ENCODE measurements at regions not wholly inside any gene's neighbourhood (a gene's known extent, or its start where the extent isn't known, plus 50 kb on each side); places are given as distances from the start of the nearest gene placed in this dataset.
"Not testable (repeated sequence)": the region's sequence is repeated elsewhere in the genome, so short reads cannot be mapped to it uniquely, and the experiment has no call there.

DNA sequence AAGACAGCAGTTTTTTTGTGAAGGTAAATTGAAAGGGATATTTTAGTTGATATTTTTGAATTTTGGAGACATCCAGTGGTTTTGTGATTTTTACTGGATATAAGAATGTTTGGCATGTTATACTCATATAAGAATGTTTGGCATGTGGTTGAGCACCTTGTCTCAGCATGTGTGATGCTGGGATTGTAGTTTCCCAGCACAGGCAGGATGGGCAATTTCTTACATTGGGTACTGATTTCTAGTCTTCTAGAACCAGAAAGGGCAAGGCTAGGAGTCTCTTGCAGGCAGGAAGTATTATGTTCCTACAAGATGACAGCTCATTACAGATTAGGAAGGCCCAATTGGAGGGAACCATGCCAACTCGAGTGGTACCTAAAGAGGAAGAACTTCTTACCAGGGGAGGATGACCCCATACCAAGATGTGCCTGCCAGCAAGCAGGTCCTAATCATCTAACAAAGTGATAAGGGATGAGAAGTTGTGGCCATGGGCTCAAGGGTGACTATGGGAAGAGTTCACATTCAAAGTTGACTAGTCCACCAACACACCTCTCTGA is 377.8 kb downstream of the UTRN start:
- FAIRE-seq (no peak), DNase-seq (ENCODE audit: low spot score in 2 of 2) (no peak)

DNA sequence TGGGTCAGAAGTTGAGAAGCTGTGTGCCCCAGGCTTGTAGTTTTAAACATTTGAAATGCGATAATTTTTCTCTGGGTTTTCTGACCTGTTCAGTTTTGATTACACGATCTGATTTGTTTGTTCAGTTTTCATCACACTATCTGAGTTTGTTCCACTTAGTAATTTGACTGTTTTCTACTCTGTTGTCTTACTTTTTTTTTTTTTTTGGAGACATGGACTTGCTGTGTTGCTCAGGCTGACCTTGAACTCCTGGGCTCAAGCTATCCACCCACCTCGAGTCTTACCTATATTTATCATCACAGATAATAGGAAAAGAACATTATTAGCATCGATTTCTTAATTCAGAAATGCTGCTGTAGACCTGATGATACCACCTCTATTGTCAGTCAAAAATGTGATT is 379.1 kb downstream of the UTRN start:
- DNase-seq (ENCODE audit: low spot score in 2 of 2) (no peak), FAIRE-seq (no peak)

DNA sequence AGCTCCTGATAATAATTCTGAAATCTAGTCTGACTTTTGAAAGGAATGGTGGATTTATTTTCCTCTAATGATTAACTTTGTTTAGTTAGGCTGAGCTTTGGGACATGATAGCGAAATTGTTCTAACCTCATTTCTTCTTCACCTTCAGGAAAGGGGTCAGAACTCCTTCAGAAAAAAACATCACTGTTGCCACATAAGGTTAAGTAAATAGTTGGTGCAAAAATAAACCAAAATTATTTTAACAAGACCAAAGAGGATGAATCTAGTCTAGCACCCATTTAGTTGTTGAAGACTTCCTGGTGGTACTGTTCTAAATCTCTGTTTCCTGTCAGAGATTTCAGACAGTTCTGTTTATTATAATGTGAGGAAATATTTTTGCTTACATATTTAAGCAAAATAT is 379.8 kb downstream of the UTRN start:
- FAIRE-seq (no peak), DNase-seq (ENCODE audit: low spot score in 2 of 2) (no peak)

DNA sequence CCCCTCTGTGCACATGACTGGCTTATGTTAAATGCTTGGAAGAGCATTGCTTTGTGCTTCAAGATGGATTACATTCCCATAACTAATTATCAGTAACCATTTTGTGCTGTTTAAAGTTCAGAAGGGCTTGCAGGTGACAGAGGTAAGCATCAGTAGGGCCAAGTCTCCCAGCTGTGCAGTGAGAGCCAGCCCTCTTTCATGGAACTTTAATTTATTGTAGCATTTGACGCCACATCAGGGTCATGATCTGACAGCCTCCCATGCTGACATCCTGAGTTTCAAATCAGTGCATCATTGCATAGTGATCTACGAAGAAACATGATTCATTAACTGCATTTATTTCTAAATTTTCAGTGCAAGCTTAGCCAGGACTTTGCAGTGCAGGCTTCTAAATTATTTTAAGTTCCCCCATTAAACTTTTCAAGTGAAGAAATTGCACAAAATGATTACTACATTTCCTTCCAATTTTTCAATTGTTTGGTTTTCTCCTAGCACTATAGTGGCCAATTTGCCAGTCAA is 380.9 kb downstream of the UTRN start:
- FAIRE-seq, result no peak

DNA sequence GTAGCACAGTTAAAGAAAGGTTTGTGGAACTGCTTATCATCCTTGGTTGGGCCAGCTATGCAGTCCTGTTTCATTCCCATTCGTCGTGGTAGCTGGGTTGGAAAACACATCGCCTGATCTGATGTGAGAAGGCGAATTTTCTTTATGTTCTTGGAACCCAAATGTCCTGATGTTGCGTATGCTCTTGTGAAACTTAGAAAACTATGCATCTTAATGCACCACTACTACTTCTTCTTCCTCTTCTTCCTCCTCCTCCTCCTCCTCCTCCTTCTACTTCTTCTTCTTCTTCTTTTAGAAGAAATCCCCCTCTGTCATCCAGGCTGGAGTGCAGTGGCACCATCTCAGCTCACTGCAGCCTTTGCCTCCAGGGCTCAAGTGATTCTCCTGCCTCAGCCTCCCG is 381.6 kb downstream of the UTRN start:
- FAIRE-seq (no peak), DNase-seq (ENCODE audit: low spot score in 2 of 2) (no peak)

More for the DNA sequence above, 380.9 kb downstream of the UTRN start:
- no peak for DNase-seq (ENCODE audit: low spot score in 2 of 2)

DNA sequence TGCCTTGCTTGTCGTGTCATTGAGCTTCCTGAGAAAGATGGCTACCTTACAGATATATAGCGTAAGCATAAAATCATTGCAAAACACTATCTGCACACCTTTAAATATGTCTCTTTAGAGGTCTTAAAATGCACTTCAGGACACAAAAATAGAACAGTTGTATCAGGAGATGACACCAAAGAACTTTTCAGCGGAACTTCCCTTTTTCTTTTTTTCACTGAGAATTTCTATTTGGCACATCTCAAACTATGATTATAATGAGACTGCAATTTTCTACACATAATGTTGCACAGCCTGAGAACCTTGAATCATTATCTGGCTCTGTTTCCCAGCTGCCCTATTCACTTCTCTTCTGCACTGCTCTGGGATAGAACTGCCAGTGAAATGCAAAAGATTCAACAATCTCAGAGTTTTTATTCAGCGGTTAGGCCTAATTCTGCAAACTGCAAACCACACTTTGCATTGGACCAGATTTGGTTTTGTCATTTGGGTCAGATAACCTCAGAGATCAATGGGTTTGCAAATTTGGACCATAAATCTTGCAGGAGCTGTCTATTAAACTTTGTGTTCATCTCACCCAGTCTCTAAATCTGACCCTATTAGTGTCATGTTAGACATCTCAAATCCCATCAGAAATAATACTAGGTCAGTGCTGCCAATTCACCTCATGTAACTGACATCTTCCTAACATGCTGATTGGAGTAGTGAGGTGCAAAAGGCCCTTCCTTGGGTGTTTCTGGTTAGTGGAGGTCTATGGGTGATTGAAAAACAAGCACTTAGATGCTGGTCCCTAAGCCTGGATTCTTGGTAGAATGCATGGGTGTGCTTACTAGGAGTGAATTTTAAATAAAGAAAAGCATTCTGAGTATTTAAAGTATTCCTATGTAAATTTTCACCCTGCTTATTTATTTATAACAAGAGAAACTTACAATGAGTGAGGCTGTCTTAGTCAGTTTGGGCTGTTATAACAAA is 382.7 kb downstream of the UTRN start:
- no peak for FAIRE-seq

DNA sequence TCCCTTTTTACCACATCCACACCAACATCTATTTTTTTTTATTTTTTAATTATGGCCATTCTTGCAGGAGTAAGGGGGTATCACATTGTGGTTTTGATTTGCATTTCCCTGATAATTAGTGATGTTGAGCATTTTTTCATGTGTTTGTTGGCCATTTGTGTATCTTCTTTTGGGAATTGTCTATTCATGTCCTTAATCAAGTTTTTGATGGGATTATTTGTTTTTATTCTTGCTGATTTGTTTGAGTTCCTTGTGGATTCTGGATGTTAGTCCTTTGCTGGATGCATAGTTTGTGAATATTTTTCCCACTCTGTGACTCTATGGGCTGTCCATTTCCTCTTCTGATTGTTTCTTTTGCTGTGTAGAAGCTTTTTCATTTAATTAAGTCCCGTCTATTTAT is 385.1 kb downstream of the UTRN start:
- not testable (repeated sequence) for FAIRE-seq; DNase-seq (ENCODE audit: low spot score in 2 of 2)

More for the DNA sequence above, 382.7 kb downstream of the UTRN start:
- no peak for DNase-seq (ENCODE audit: low spot score in 2 of 2)

DNA sequence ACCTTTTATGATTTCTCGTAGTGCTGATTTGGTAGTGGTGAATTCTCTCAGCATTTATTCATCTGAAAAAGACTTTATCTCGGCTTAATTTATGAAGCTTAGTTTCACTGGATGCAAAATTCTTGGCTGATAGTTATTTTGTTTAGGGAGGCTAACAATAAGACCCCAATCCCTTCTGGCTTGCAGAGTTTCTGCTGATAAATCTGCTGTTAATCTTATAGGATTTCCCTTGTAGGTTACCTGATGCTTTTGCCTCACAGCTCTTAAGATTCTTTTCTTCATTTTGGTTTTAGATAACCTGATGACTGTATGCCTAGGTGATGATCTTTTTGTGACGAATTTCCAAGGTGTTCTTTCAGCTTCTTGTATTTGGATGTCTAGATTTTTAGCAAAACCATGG is 388.7 kb downstream of the UTRN start:
- no peak for FAIRE-seq
- no peak for DNase-seq (ENCODE audit: low spot score in 2 of 2)

DNA sequence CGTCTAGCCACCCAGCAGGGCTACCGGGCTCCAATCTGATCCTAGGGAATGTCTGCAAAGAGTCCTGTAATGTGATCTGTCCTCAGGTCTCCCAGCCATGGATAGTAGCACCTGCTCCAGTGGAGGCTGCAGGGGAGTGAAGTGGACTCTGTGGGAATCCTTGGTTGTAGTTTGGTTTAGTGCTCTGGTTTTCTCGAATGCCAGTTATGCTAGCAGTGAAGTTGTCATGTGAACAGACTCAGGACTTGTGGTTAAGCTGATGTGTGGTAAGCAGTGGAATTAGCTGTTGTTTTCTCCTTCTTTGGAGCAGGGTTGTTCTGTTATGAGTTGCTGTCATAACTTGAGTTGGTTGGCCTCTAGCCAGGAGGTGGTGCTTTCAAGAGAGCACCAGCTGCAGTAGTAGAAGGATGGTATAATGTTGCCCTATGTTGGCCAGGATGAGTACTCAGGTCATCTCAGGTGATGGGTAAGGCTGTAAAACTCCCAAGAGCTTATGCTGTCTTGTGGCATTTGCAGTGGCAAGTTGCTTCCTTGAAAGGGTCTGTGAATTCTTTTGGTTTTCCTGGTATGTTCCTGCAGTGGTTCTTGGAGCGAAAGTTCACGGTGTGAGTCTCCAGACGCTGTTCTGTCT is 390.2 kb downstream of the UTRN start:
- no peak for DNase-seq (ENCODE audit: low spot score in 2 of 2)

DNA sequence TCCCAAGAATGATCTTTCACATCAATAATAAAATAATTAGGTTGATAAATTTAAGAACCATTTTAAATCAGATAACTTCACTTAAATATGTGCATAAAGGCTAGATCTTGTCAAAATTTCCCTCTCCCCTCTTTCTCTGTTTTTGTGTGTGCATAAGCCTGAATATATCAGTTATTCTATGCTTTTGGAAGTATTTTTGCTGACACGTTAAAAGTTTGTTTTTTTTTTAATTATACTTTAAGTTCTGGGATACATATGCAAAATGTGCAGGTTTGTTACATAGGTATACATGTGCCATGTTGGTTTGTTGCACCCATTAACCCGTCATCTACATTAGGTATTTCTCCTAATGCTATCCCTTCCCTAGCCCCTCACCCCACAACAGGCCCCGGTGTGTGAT is 391.2 kb downstream of the UTRN start:
- FAIRE-seq; DNase-seq (ENCODE audit: low spot score in 2 of 2): not testable (repeated sequence)

More for the DNA sequence above, 390.2 kb downstream of the UTRN start:
- FAIRE-seq, result no peak

DNA sequence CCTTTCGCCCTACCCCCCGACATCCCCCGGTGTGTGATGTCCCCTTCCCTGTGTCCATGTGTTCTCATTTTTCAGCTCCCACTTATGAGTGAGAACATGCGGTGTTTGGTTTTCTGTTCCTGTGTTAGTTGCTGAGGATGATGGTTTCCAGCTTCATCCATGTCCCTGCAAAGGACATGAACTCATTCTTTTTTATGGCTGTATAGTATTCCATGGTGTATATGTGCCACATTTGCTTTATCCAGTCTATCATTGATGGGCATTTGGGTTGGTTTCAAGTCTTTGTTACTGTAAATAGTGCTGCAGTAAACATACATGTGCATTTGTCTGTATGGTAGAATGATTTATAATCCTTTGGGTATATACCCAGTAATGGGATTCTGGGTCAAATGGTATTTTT is 392.1 kb downstream of the UTRN start:
- FAIRE-seq; DNase-seq (ENCODE audit: low spot score in 2 of 2): not testable (repeated sequence)

DNA sequence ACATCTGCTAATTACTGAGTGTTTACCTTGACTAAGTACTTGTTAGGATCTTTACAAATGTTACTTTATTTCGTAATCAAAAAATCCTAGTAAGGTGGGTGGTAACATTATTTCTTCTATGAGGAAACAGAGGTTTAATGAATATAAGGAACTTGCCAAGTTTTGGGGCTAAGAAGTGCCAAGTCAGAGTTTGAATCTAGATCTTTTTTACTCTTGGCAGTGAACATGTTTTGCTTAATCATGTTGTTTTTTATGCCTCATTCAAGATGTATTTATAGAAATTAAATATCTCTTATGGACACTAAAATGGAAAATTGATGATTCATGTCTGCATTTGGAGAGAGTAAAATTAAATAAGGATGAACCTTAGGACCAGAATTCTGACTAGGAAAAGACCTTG is 393.7 kb downstream of the UTRN start:
- no peak for DNase-seq (ENCODE audit: low spot score in 2 of 2)
- no peak for FAIRE-seq

DNA sequence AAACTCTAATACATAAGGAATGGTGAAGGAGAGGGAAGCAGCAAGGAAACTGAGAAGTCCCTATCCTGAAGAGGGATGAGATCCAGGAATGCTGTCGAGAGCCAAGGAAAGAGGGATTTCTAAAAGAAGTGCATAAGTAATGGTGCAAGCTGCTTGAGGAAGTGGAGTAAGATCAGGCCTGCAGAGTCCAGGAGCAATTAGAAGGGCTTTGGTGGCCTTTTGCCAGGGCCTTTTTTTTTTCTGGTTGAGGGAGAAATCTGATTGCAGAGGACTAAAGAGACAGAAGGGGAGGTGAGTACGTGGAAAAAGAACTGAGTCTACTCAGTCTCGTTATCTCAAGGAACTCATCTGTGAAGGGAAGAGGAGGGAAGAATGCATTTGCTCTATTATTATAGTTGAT is 396.2 kb downstream of the UTRN start:
- FAIRE-seq (no peak), DNase-seq (ENCODE audit: low spot score in 2 of 2) (no peak)

DNA sequence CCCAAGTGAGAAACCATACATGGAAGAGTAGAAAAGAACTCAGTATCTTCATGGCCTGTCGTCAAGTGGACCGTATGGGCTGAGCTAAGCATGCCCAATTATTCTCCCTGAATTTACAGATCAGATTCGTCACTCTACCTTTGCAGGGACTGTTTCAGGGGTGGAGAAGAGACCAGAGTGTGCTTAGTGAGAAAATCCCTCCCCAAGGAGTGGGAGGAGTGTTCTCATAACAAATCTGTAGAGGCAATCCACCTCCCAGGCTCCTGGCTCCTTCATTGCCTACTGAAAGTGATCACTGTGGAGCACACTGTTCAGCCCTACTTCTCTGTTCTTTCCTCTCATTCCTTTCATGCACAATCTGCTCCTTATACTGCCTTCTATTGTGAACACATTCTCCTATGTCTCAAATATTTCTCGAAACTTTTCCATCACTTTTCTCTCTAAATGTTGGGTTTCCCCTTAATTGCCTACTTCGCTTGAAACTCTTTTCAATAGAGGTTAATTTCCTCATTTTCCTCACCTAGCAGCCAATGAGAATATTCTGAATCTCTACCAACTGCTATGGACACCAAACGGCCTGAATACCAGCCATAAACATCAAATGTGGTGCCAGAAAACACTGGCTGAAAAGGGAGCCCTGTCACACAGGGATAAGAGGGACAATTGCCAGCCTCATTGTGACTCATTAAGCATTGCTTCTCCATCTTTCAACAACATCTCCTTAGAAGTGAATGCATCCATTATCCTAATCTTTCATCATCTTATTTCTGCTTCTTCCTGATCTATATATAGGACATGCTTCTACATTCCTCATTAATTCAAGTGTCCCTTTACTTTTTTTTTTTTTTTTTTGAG is 398.3 kb downstream of the UTRN start:
- no peak for DNase-seq (ENCODE audit: low spot score in 2 of 2)
- no peak for FAIRE-seq

DNA sequence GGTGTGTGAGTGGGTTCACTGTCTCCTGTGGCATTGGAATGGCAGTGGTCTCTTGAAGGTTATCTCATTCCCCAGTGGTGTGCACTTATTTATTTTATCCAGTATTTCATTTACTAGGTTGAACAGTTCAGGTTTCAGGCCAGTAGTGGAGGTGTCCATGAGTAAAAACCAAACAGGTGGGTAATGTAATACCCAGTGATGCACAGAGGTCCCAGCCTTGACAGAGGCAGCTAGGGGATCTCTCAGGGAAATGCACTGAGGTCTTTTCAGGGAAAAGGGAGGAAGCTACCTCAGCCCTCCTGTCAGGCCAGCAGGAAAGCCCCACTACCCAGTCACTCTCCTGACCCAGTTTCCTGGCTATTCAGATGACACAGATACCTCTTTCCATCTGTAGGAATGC is 403.6 kb downstream of the UTRN start:
- DNase-seq (ENCODE audit: low spot score in 2 of 2) (no peak), FAIRE-seq (no peak)

DNA sequence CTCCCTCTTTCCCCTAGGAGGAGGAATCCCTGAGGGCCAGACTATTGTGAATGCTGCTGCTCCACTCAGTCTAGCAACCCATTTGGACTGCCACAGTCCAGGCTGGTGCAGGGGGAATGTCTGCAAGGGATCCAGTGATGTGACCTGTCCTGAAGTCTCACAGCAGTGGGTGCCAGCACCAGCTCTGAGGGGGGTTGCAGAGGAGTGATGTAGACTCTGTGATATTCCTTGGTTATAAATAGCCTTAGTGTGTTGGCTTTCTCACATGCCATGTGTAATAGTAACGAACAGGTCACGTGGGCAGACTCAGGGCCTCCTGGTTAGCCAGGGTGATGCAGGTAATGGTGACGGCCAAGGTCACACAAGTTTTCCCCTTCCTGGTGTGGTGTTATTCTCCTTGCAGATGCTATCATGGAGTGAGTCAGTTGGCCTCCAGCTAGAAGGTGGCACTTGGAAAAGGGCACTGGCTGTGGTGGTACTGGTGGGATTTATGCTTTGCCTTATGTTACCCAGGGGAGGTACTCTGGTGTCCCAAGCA is 404.4 kb downstream of the UTRN start:
- DNase-seq (ENCODE audit: low spot score in 2 of 2) (no peak), FAIRE-seq (no peak)

DNA sequence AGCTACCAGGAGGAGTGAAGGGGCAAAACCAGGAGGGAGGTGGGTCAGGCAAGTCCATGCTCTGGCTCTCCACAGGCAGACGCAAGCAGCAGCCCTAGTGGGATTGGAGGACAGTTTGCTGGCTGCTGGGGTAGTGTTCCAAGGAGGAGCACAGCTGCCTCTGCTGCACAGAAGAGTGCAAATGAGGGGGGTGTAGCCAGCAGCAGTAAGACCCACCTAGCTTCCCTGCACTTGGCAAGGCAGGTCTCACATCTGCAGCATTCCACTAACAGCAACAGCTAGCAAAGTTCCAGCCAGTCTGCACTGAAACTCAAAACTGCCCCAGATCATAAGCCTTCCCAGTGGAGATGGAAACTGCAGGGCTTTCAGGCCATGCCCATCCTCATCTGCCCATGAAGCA is 405.0 kb downstream of the UTRN start:
- no peak for FAIRE-seq

DNA sequence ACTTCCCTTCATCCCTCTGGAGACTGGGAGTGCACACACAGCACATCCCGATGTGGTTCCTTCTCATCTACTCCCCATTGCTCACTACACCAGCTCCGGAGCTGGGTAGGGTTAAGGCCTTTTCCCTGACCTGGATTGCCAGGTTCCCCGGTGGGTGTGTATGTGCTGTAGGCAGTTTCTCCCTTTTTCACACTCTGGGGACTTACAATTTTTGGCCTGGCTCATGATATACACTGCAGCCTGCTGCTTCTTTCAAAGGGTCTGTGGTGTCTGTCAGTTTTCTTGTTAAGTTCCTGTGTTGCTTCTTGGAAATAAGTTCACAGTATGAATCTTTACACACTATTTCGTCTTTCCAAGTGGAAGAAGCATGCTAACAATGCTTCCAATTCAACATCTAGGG is 405.5 kb downstream of the UTRN start:
- DNase-seq (ENCODE audit: low spot score in 2 of 2) (no peak), FAIRE-seq (no peak)

More for the DNA sequence above, 405.0 kb downstream of the UTRN start:
- DNase-seq (ENCODE audit: low spot score in 2 of 2), result no peak

DNA sequence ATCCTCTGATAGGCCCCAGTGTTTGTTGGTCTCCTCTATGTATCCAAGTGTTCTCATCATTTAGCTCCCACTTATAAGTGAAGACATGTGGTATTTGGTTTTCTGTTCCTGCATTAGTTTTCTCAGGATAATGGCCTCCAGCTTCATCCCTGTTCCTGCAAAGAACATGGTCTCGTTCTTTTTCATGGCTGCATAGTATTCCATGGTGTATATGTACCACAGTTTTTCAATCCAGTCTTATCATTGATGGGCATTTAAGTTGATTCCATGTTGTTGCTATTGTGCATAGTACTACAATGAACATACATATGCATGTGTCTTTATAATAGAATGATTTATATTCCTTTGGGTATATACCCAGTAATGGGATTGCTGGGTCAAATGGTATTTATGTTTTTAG is 406.9 kb downstream of the UTRN start:
- not testable (repeated sequence) for DNase-seq (ENCODE audit: low spot score in 2 of 2); FAIRE-seq
